ENCODE measurements at regions not wholly inside any gene's neighbourhood (a gene's known extent, or its start where the extent isn't known, plus 50 kb on each side); places are given as distances from the start of the nearest gene placed in this dataset.

DNA sequence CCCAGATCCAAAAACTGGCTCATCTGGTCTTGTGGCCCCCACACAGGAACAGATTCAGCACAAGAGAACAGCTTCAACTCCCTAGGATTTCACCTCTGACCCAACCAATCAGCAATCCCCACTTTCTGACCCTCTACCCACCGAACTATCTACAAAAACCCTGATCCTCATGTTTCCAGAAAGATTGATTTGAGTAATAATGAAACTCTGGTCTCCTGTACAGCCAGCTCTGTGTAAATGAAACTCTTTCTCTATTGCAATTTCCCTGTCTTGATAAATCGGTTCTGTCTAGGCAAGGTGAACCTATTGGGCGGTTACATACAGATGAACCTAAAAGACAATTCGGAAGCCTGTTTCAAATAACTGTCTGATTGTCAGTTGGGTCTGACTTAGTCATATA is 847.6 kb upstream of the ALCAM start:
- DNase-seq: no peak
- intact Hi-C loops (cut with DNase I): no loop called here
- no peaks in the 10 kb centered on the region for H3K36me3 ChIP-seq
- H3K4me3 ChIP-seq: no peak overlapping the region
- H3K4me1 ChIP-seq: no peaks in the 10 kb centered on the region
- H3K27me3 ChIP-seq: no peaks in the 10 kb centered on the region
- no peaks in the 10 kb centered on the region for H3K9me3 ChIP-seq
- WGBS, 2 donors: 58 to 74% methylated on average over 4 of the region's 4 CpGs
- TF ChIP-seq EP300 (IDR thresholded peaks at IDR 0.05) (no peak), POLR2AphosphoS5 (IDR thresholded peaks at IDR 0.05) (no peak), POLR2A (IDR thresholded peaks at IDR 0.05) (no peak)
- TF ChIP-seq, protein P1, sequence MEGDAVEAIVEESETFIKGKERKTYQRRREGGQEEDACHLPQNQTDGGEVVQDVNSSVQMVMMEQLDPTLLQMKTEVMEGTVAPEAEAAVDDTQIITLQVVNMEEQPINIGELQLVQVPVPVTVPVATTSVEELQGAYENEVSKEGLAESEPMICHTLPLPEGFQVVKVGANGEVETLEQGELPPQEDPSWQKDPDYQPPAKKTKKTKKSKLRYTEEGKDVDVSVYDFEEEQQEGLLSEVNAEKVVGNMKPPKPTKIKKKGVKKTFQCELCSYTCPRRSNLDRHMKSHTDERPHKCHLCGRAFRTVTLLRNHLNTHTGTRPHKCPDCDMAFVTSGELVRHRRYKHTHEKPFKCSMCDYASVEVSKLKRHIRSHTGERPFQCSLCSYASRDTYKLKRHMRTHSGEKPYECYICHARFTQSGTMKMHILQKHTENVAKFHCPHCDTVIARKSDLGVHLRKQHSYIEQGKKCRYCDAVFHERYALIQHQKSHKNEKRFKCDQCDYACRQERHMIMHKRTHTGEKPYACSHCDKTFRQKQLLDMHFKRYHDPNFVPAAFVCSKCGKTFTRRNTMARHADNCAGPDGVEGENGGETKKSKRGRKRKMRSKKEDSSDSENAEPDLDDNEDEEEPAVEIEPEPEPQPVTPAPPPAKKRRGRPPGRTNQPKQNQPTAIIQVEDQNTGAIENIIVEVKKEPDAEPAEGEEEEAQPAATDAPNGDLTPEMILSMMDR (IDR thresholded peaks at IDR 0.05): no peak
- H3K27ac ChIP-seq: no peak overlapping the region

DNA sequence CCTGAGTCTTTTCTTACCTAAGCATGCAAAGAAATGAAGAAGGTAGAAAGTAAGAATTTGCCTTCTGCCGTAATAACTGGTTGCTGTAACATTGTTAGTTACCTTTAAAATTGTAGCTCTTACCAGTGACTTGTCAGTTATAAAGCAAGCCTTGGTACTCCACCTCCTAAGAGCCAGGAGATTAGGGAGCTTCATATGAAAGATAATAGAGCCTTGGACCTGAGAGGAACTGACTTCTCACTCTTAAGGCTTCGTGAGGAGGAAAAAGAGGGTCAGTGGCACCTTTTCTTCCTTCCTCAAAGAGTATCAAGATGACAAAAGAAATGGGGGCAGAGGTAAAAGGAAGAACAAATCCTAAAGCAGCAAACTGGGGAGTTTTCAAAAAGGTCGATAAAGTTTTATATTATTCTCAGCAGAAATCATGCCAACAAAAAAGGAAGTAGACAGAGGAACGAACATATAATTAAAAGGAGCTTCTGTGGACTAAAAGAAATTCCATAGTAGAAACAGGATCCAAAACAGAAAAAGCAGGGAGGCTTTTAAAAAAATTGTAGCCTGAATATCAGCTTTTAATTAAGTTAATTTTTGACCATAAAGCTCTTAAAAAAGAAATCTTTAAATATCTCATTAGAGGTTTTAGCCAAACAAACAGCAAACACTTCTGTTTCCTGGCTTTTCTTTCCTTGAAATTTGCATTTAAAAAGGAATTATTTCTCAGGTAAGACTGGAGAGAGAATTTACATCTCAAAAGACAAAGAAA is 847.1 kb upstream of the ALCAM start:
- WGBS, 2 donors: 13 to 35% methylated on average over 4 of the region's 4 CpGs
- H3K36me3 ChIP-seq: no peaks in the 10 kb centered on the region
- no peak overlapping the region for H3K4me3 ChIP-seq
- TF ChIP-seq EP300 (IDR thresholded peaks at IDR 0.05) (no peak), POLR2A (IDR thresholded peaks at IDR 0.05) (no peak), POLR2AphosphoS5 (IDR thresholded peaks at IDR 0.05) (no peak)
- TF ChIP-seq, protein P1 (IDR thresholded peaks at IDR 0.05): no peak
- H3K9me3 ChIP-seq: no peaks in the 10 kb centered on the region
- no peak for DNase-seq
- intact Hi-C loops (cut with DNase I): no loop called here
- no peaks in the 10 kb centered on the region for H3K27me3 ChIP-seq
- H3K4me1 ChIP-seq: no peaks in the 10 kb centered on the region
- H3K27ac ChIP-seq: no peak overlapping the region

DNA sequence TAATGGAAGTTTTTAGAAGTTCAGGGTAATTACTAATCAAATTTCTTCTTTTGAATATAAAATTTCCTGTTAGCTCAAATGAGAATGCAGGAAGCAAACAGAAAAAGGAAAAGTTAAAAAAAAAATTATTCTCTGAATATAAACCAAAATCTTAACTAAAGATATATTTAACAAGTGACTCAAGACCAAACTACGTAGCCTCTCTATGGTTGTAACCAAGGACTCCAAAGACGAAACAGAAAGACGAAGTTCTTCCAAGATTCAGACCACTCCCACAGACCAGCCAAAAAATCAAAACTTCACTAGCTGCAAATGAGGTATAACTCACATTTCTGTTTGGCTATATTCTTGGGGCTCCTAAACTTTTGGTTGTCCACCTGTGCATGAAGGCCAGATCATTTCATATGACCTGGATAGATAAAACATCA is 846.5 kb upstream of the ALCAM start:
- Histone ChIP-seq H3K36me3 (no peaks in the 10 kb centered on the region), H3K27ac (no peak overlapping the region), H3K9me3 (no peaks in the 10 kb centered on the region), H3K4me3 (no peak overlapping the region), H3K27me3 (no peaks in the 10 kb centered on the region), H3K4me1 (no peaks in the 10 kb centered on the region)
- no peak for TF ChIP-seq POLR2AphosphoS5 (IDR thresholded peaks at IDR 0.05)
- no peak for TF ChIP-seq EP300 (IDR thresholded peaks at IDR 0.05)
- no peak for TF ChIP-seq POLR2A (IDR thresholded peaks at IDR 0.05)
- TF ChIP-seq, protein P1 (IDR thresholded peaks at IDR 0.05): no peak
- no peak for DNase-seq
- intact Hi-C loops (cut with DNase I): no loop called here
- 68 to 81% methylated on average over 3 of the region's 3 CpGs for WGBS, 2 donors

DNA sequence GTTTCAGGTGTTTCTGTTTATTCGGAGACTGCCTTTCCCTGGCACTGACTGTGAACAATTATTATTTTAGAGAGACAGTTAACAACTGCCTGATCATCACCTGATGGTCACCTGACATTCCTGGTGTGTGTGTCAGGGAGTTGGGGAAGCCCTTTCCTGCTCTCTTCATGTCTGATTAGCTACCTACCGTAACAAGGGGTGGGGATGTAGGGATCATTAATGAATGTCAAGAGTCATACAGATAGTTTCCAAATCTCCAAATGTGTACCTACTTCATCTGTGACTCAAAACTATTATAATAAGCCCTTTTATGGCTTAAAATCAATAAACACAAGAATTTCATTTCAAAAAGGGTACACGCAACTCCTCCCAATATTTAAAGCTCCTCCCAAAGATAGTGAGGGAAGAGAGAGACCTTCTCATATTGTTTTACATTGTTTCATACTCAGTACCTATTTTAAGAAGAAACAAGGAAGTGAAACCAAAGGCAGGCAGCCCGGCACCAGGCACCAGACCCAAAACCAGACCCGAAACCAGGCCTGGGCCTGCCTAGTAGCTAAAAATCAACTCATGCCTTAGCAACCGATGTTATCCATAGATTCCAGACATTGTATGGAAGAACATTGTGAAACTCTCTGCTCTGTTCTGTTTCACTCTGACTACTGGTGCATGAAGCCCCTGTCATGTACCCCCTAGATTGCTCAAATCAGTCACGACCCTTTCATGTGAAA is 844.9 kb upstream of the ALCAM start:
- Histone ChIP-seq H3K9me3 (no peaks in the 10 kb centered on the region), H3K27me3 (no peaks in the 10 kb centered on the region), H3K4me1 (no peaks in the 10 kb centered on the region), H3K27ac (no peak overlapping the region), H3K4me3 (no peak overlapping the region), H3K36me3 (no peaks in the 10 kb centered on the region)
- TF ChIP-seq EP300 (IDR thresholded peaks at IDR 0.05) (no peak), POLR2A (IDR thresholded peaks at IDR 0.05) (no peak), POLR2AphosphoS5 (IDR thresholded peaks at IDR 0.05) (no peak)
- TF ChIP-seq, protein P1 (IDR thresholded peaks at IDR 0.05): no peak
- DNase-seq: no peak
- intact Hi-C loops (cut with DNase I): no loop called here
- WGBS, 2 donors: 64 to 74% methylated on average over 7 of the region's 7 CpGs

Data from sigmoid colon (tissue), 6 donors.